OCI-M2 (cell line): ENCODE measurements at regions not wholly inside any gene's neighbourhood (a gene's known extent, or its start where the extent isn't known, plus 50 kb on each side); places are given as distances from the start of the nearest gene placed in this dataset.
A peak's percentile ranks its signal among the peaks of the same experiment; 100 is the strongest.

Source experiments
- DNase-seq: peaks from one replicate; lab custom pipeline; 2025; ENCODE audit not compliant: unreplicated experiment; lab: John Stamatoyannopoulos, UW

DNA sequence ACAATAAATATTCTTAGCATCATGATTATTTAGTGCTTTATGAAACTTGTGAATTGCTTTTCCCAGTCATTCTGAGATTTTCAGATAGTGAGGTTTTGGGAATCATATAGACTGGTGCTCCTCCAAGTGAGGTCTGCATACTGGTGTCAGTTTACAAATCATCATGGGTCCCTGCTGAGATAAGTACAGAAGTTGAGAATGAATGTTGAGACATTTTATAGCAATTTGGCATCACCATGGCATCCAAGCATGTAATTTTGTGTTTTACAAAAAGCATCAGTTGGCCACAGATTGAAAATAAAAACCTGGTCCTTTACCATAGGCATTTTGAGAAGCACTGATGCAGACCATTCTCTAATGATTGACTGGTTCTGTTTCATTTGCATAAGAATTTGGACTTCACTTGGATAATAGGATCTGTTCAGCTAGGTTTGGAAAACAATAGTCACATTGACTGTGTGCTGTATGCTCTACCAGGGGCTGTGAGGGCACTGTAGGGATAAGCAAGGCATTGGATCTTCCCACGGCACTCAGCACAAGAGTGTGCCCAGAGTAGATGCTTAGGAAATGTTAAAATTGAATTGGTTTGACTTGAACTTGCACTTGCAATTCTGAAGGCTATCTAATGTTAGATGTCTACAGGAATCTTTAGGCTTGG lies 79.0 kb upstream of the JUN start:
- no peak for DNase-seq

DNA sequence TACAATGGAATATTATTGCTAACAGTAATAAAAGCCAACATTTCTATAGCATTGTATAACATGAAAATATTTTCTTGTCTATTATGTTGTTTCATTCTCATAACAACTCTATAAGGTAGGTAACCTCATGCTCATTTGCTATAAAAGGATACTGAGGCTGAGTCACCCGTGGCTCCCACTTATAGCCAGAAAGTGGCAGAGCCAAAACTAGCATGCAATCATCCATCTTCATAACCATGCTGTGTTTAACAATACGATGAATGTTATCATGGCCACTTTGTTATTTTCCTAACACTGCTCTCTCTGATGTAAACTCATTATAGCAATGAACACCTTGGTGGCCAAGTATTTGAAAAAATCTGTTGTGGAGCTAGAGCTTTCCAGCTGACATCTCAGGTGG lies 80.8 kb upstream of the JUN start:
- DNase-seq = no peak

DNA sequence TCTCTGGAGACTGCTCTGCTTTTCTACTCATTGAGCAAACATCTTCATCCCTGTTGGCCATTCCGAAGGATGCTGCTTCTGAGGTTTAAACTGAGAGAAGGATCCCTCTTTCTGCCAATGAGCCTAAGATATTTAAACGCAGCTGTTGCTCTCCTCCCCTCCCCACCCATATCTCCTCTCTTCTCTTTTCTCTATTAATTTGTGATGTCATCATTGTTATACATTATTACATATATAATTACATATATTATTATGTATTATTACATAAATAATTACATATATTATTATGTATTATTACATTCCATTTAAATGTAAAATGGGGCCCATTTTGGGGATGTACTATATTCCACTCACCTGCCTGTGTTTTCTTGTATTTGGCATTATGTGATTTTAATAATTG lies 82.7 kb upstream of the JUN start:
- no peak for DNase-seq

- no peak for DNase-seq
These were observed 85.9 kb upstream of the JUN start for GRCh38 chr1:58869638-58870297.

- no peak for DNase-seq
These were observed 86.4 kb upstream of the JUN start for GRCh38 chr1:58870298-58870676.

DNA sequence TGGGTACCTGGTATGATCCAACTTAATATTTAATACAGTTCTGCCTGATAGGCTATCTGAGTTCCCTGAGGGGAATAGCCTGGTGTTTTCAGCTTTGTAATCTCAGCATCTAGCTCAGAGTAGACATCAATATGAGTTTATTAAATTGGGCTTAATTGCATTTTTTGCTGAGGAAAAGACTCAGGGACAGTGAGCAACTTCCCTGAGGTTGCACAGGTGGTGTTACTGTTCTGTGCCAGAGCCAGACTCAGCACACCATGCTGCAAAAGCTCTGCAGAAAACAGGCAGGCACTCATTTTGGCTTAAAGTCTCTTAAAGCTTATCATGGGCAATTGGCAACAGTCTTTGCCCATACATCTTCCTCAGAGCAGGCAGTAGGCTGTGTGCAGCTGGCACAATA lies 90.5 kb upstream of the JUN start:
- DNase-seq = no peak

GRCh38 chr1:58874757-58875755 lies 91.2 kb upstream of the JUN start:
- DNase-seq = no peak

GRCh38 chr1:58879464-58879863 lies 95.6 kb upstream of the JUN start:
- no peak for DNase-seq

GRCh38 chr1:58880592-58880991 lies 96.7 kb upstream of the JUN start:
- DNase-seq = no peak

GRCh38 chr1:58881471-58881994 lies 97.7 kb upstream of the JUN start:
- DNase-seq = no peak

GRCh38 chr1:58882322-58882948 lies 98.6 kb upstream of the JUN start:
- DNase-seq = no peak

- peak; percentile 91 for DNase-seq
These were observed 99.4 kb upstream of the JUN start for GRCh38 chr1:58883037-58883887.

DNA sequence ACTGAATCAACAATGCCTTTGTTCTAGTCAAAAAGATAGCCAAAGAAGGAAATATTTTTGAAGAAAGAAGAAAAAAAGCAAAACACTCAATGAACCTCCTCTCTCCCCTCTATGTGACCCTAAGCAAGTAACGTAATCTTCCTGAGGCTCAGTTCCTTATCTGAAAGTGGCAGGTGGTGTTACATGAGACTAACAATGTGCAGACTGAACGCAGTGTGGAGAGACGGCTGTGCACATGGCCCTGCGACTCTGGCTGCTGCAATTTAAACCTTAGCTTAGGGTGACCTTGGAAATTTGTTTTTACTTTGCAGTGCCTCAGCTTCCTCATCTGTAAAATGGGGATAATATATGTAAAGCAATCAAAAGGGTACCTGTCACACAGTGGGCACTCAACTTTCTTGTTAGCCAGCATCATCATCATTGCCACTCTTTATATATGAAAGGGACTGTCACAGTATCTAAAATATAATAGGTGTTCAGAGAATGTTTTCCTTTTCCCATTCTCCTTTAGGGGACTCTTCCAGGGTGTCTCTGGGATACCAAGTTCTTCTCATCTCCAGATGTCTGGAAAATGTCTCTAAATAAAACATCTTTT lies 100.1 kb upstream of the JUN start:
- no peak for DNase-seq

DNA sequence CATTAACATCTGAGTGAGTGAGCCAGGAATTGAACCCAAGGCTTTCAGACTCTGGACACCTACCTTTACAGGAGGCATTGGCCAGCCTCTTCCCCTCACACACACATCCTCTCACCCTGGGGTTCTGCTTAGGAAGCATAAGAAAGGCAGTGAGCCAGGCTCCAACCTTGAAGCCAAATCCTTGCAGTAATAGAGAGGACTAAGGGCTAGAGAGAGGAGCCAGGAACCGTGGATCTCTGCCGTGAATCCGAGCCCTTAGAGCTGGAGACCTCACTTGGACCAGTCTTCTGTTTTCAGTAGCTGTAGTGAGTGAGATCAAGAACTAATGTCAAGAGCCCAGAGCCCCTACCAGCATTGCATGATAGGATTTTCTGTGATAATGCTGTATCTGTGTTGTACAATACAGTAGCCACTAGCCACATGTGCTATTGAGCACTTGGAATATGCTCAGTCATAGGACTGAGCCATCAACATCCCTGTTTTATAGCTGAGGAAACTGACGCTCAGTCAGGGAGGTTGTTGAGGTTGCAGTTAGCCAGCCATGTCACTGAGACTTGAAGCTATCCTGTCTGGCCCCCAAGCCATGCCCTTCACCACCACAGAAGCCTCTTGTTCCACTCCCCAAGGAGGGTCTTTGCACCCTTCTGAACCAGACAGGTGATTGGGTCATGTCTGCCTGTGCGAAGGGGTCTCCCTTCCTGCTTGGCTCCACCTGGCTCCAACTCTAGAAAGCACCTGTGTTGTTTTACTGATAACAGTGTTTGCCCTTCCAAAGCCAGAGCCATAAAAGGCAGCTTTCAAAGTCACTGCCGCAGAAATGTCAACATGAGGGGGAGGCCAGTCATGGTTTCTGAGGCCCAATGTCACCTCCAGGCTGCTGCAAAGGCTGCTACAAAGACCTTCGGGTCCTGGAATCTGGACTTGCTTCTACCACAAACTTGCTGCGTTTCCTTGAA lies 101.1 kb upstream of the JUN start:
- DNase-seq = no peak

GRCh38 chr1:58885998-58886397 lies 102.2 kb upstream of the JUN start:
- no peak for DNase-seq

GRCh38 chr1:58886611-58887010 lies 102.8 kb upstream of the JUN start:
- DNase-seq = no peak

- no peak for DNase-seq
These were observed 103.2 kb upstream of the JUN start for GRCh38 chr1:58887059-58887458.

DNA sequence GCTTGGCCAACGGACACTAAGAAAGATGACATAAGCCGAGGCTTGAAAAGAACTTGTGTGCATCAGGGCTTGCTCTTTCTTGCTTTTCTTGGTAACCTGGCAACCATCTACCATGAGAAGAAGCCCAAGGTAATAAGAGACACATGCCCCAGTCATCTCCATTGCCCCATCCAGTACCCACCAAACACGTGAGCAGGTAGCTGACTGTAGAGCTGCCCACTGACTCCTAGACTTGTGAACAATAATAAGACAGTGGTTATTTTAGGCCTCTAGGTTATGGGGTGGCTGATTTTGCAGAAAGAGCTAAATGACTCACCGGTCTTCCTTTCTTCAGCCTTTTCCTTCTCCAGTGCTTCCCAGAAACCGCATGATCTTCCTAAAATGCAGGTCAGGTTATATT lies 105.0 kb upstream of the JUN start:
- no peak for DNase-seq

- DNase-seq = no peak
These were observed 106.3 kb upstream of the JUN start for GRCh38 chr1:58890113-58890512.
